Esophagus squamous epithelium (tissue), 5 donors: ENCODE measurements at regions not wholly inside any gene's neighbourhood (a gene's known extent, or its start where the extent isn't known, plus 50 kb on each side); places are given as distances from the start of the nearest gene placed in this dataset.
"Not testable (repeated sequence)": the region's sequence is repeated elsewhere in the genome, so short reads cannot be mapped to it uniquely, and the experiment has no call there.

ENCODE experiments used
- DNase-seq: peaks from one replicate; lab custom pipeline; 2025; lab: John Stamatoyannopoulos, UW
- H3K27ac ChIP-seq, 4 donors: fragments of 200-600 bp; sonication (generic); one replicate each; pipeline ENCODE4 v1.5.1; 2016 to 2019; ENCODE audit warnings: mild to moderate bottlenecking in 1 of 4
- H3K27me3 ChIP-seq, 4 donors: fragments of 200-600 bp; sonication (generic); 1 replicate in 3 of 4; 2 replicates in 1 of 4; pipeline versions ENCODE4 v1.5.1 to v1.6.0; 2017 to 2021; ENCODE audit warnings: antibody characterized with exemption in 1 of 4
- H3K36me3 ChIP-seq, 3 donors: fragments of 200-600 bp; sonication (generic); one replicate each; pipeline ENCODE4 v1.5.1; 2016 to 2019
- H3K4me1 ChIP-seq, 3 donors: fragments of 200-600 bp; sonication (generic); one replicate each; pipeline ENCODE4 v1.5.1; 2017 to 2019
- H3K4me3 ChIP-seq, 4 donors: fragments of 200-600 bp; sonication (generic); 1 replicate in 3 of 4; 2 replicates in 1 of 4; pipeline ENCODE4 v1.5.1; 2016 to 2019; ENCODE audit warnings: mild to moderate bottlenecking in 2 of 4, moderate library complexity in 1 of 4
- H3K9me3 ChIP-seq, 3 donors: fragments of 200-600 bp; sonication (generic); one replicate each; pipeline ENCODE4 v1.5.1; 2016 to 2019
- CTCF ChIP-seq, 6 experiments: fragments of 450-650 bp in 4 of 6; fragments of 200-600 bp in 2 of 6; sonication (generic) in 2 of 6; IDR thresholded peaks; one replicate each; pipeline ENCODE4 v1.5.1; 2016 to 2019; ENCODE audit warnings: antibody characterized with exemption in 6 of 6, mild to moderate bottlenecking in 4 of 6, moderate library complexity in 4 of 6
- POLR2A ChIP-seq, 4 donors: fragments of 450-650 bp; IDR thresholded peaks; one replicate each; pipeline ENCODE4 v1.6.1; 2017; ENCODE audit warnings: antibody characterized with exemption in 4 of 4, mild to moderate bottlenecking in 4 of 4, moderate library complexity in 3 of 4
- WGBS, 2 donors: methylation state at CpG; one replicate each; pipeline ENCODE4 v1.1.5; 2018; 5-methylcytosine and 5-hydroxymethylcytosine counted together
- intact Hi-C: fragments of 100-400 bp; cut with DNase I; formaldehyde crosslinking; loops from one replicate; pipeline ENCODE4 v1.15.0; 2022
- donor health status: DM: yes; HTN: yes; CAD: no.

GRCh38 chr3:36172699-36173098 is 207.6 kb upstream of the STAC start:
- Histone ChIP-seq H3K9me3 (no peaks in the 10 kb centered on the region), H3K36me3 (no peaks in the 10 kb centered on the region), H3K4me3 (no peak overlapping the region), H3K4me1 (no peaks in the 10 kb centered on the region), H3K27ac (no peak overlapping the region), H3K27me3 (no peaks in the 10 kb centered on the region)
- 64 to 72% methylated on average over 2 of the region's 2 CpGs for WGBS, 2 donors
- no peak for DNase-seq
- intact Hi-C loops, result no loop called here
- no peak for TF ChIP-seq POLR2A (IDR thresholded peaks at IDR 0.05)
- TF ChIP-seq CTCF (IDR thresholded peaks at IDR 0.05), result no peak

DNA sequence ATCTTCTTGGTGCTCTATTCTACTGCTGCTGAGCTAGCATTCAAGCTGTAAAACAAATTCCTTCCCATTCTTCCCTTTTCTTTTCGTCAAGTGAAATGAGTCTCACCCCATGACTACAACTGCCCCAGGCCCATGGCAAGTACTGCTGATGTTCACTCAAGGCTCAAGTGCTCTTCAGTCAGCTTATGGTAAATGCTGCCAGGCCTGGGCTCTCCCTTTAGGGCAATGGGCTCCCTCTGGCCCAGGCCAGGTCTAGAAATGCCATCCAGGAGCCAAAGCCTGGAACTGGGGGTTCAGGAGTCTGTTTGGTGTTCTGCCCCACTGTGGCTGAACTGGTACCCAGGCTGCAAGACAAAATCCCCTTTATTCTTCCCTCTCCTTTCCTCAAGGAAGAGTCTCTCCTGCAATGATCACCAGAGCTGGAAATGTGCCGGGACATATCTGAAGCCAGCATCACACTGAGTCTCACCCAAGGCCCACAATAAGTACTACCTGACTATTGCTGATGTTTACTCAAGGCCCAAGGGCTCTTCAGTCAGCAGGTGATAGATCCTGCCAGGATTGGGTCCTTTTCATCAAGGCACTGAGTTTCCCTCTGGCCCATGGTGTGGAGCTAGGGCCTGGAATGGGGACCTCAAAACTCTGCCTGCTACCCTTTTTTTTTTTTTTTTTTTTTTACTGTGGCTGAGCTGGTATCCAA is 205.0 kb upstream of the STAC start:
- no peaks in the 10 kb centered on the region for H3K36me3 ChIP-seq
- WGBS, 2 donors, result 82 to 100% methylated on average over 1 to 2 of the region's 2 CpGs
- no peak for DNase-seq
- intact Hi-C loops, result no loop called here
- H3K4me1 ChIP-seq, result no peaks in the 10 kb centered on the region
- TF ChIP-seq POLR2A (IDR thresholded peaks at IDR 0.05), result no peak
- no peak for TF ChIP-seq CTCF (IDR thresholded peaks at IDR 0.05)
- no peaks in the 10 kb centered on the region for H3K9me3 ChIP-seq
- H3K27me3 ChIP-seq, result no peaks in the 10 kb centered on the region
- no peak overlapping the region for H3K27ac ChIP-seq
- no peak overlapping the region for H3K4me3 ChIP-seq

DNA sequence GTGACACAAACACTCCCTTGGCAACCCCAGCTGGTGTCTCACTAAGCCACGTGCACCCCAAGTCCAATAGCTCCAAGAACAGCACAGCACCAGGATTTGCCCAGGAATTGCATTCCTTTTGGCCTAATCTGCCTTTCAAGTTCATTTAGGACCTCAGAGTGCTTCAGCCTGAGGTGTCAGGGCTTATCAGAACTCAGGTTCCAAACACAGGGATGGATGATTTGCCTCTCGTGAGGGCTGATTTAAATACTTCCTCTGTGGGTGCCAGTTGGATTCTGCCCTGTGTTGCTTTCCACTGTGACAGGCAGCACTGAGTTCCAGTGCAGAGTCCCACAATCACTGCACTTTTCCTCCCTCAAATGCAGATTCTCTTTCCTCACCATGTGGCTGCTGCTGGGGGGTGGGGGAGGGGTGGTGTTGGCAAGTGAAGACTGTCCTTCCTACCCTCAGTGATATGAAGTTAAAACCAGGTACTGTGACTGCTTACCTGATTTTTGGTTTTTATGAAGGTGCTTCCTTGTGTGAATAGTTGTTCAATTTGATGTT is 204.3 kb upstream of the STAC start:
- Histone ChIP-seq H3K27me3 (no peaks in the 10 kb centered on the region), H3K4me1 (no peaks in the 10 kb centered on the region), H3K9me3 (no peaks in the 10 kb centered on the region), H3K4me3 (no peak overlapping the region), H3K36me3 (no peaks in the 10 kb centered on the region), H3K27ac (no peak overlapping the region)
- WGBS, 2 donors, result 47 to 50% methylated on average over 2 of the region's 2 CpGs
- TF ChIP-seq POLR2A (IDR thresholded peaks at IDR 0.05) (no peak), CTCF (IDR thresholded peaks at IDR 0.05) (no peak)
- DNase-seq, result no peak
- intact Hi-C loops, result no loop called here

DNA sequence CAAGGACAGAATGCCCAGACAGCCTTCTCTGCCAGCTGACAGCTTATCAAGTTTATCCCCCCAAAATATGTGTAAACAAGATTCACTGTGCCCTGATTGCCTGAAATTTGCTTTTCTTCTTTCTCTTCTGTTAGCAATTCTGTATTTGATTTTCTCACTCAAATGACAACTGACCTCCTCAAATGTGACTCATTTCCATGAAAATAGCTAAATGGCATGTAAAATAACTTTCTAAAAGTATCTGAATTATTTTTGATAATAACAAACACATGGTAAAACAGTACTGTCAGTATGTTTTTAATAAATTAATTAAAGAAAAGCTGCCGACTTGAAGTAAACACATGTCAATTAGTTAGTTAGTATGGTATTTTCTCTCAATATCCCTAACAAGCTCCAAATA is 202.3 kb upstream of the STAC start:
- Histone ChIP-seq H3K36me3 (no peaks in the 10 kb centered on the region), H3K9me3 (no peaks in the 10 kb centered on the region), H3K4me1 (no peaks in the 10 kb centered on the region), H3K27me3 (no peaks in the 10 kb centered on the region), H3K27ac (no peak overlapping the region), H3K4me3 (no peak overlapping the region)
- DNase-seq, result no peak
- 63 to 64% methylated on average over 1 of the region's 1 CpG for WGBS, 2 donors
- intact Hi-C loops, result no loop called here
- no peak for TF ChIP-seq POLR2A (IDR thresholded peaks at IDR 0.05)
- no peak for TF ChIP-seq CTCF (IDR thresholded peaks at IDR 0.05)

GRCh38 chr3:36182024-36182423 is 198.3 kb upstream of the STAC start:
- Histone ChIP-seq H3K9me3 (no peaks in the 10 kb centered on the region), H3K27ac (no peak overlapping the region), H3K4me3 (no peak overlapping the region), H3K36me3 (no peaks in the 10 kb centered on the region), H3K27me3 (no peaks in the 10 kb centered on the region), H3K4me1 (no peaks in the 10 kb centered on the region)
- intact Hi-C loops, result no loop called here
- no peak for TF ChIP-seq POLR2A (IDR thresholded peaks at IDR 0.05)
- TF ChIP-seq CTCF (IDR thresholded peaks at IDR 0.05), result no peak
- 88 to 89% methylated on average over 2 of the region's 2 CpGs for WGBS, 2 donors
- no peak for DNase-seq

DNA sequence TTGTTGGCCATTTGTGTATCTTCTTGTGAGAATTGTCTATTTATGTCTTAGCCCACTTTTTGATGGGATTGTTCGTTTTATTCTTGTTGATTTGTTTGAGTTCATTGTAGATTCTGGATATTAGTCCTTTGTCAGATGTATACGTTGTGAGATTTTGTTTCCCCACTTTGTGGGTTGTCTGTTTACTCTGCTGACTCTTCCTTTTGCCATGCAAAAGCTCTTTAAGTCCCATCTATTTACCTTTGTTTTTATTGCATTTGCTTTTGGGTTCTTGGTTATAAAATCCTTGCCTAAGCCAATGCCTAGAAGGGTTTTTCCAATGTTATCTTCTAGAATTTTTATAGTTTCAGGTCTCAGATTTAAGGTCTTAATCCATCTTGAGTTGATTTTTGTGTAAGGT is 193.1 kb upstream of the STAC start:
- intact Hi-C loops, H3K27me3 ChIP-seq, H3K9me3 ChIP-seq, H3K27ac ChIP-seq, DNase-seq, H3K36me3 ChIP-seq, H3K4me1 ChIP-seq, H3K4me3 ChIP-seq: not testable (repeated sequence)
- 71 to 72% methylated on average over 2 of the region's 2 CpGs for WGBS, 2 donors
